Nephron progenitor cell (in vitro differentiated cells): ENCODE measurements at regions not wholly inside any gene's neighbourhood (a gene's known extent, or its start where the extent isn't known, plus 50 kb on each side); places are given as distances from the start of the nearest gene placed in this dataset.
A peak's percentile ranks its signal among the peaks of the same experiment; 100 is the strongest.

Experiments
- DNase-seq: peaks from one replicate; pipeline ENCODE4 v3.0.0; 2021
- H3K27ac Mint-ChIP-seq: 2 replicates; pipeline ENCODE4 v1.8.0; 2021; ENCODE audit warnings: mild to moderate bottlenecking, moderate library complexity, mixed read lengths
- H3K27me3 Mint-ChIP-seq: 2 replicates; pipeline ENCODE4 v1.8.0; 2021; ENCODE audit warnings: mild to moderate bottlenecking, low read depth, mixed read lengths; ENCODE audit not compliant: poor library complexity
- H3K36me3 Mint-ChIP-seq: 2 replicates; pipeline ENCODE4 v1.8.0; 2021; ENCODE audit warnings: low read depth, mixed read lengths
- H3K4me1 Mint-ChIP-seq: 2 replicates; pipeline ENCODE4 v1.8.0; 2021; ENCODE audit warnings: mixed read lengths
- H3K4me3 Mint-ChIP-seq: 2 replicates; pipeline ENCODE4 v1.8.0; 2021; ENCODE audit warnings: mild to moderate bottlenecking, moderate library complexity, mixed read lengths
- H3K9me3 Mint-ChIP-seq: 2 replicates; pipeline ENCODE4 v1.8.0; 2021; ENCODE audit warnings: mild to moderate bottlenecking, moderate library complexity, mixed read lengths
- CTCF ChIP-seq: fragments of 200-600 bp; sonication (generic); IDR thresholded peaks from 2 replicates; pipeline ENCODE4 v1.5.0; 2021; ENCODE audit warnings: antibody characterized with exemption

GRCh38 chr12:23193552-23193951 is 568.6 kb downstream of the ETNK1 start:
- peaks cover 7% of the 10 kb centered on the region for H3K4me1 Mint-ChIP-seq
- H3K27ac Mint-ChIP-seq = peak overlapping the region; percentile 48
- no peaks in the 10 kb centered on the region for H3K36me3 Mint-ChIP-seq
- no peak overlapping the region for H3K4me3 Mint-ChIP-seq
- no peak for TF ChIP-seq CTCF
- DNase-seq = no peak
- H3K27me3 Mint-ChIP-seq = no peaks in the 10 kb centered on the region
- H3K9me3 Mint-ChIP-seq = peaks cover 4% of the 10 kb centered on the region

DNA sequence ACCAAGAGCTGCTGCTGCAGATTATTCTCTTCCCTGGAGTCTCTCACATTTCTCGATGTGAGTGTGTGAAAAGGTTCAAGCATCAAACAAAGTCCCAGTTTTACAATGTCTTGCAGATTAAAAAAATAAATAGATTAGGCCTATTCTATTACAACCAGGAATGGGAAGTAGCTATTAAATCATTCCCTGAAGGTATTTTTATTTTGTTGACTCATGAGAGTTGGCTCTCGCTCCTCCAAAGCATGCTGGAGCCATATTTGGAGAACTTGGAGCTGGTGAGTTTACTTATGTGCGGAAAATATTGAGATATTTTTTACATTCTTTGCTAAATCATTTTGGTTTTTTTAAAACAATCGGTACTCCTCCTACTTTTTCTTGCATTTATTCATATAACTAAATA is 572.3 kb downstream of the ETNK1 start:
- no peak for TF ChIP-seq CTCF
- no peak for DNase-seq
- H3K4me3 Mint-ChIP-seq = no peak overlapping the region

DNA sequence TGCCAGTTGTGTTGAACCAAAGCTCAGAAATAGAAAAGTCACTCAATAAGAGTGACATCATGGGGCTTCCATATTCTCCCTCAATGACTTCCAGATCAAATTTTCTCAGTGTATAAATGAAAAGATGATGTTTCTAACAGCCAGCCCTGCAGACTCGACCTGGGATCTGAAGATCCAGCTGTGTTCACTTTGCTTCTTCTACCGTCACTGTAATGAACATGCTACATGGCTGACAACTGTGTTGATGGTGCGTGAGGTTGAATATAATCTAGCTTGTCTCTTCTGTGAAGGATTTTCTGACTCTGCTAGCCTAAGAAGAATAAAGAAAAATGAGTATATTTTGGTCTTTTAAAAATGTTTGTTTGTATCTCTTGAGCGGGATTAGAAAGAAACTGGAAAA is 577.8 kb downstream of the ETNK1 start:
- Mint-ChIP-seq H3K4me3 (no peak overlapping the region), H3K36me3 (no peaks in the 10 kb centered on the region), H3K4me1 (peaks cover 11% of the 10 kb centered on the region), H3K27me3 (no peaks in the 10 kb centered on the region), H3K27ac (no peak overlapping the region), H3K9me3 (peaks cover 22% of the 10 kb centered on the region)
- no peak for TF ChIP-seq CTCF
- DNase-seq = no peak

More for the DNA sequence above, 572.3 kb downstream of the ETNK1 start:
- Mint-ChIP-seq H3K27me3 (no peaks in the 10 kb centered on the region), H3K4me1 (peaks cover 18% of the 10 kb centered on the region), H3K9me3 (peaks cover 21% of the 10 kb centered on the region), H3K36me3 (no peaks in the 10 kb centered on the region), H3K27ac (no peak overlapping the region)

- H3K9me3 Mint-ChIP-seq = peaks cover 9% of the 10 kb centered on the region
- H3K4me1 Mint-ChIP-seq = peaks cover 11% of the 10 kb centered on the region
- DNase-seq = peak; percentile 14
- H3K36me3 Mint-ChIP-seq = no peaks in the 10 kb centered on the region
- no peak overlapping the region for H3K4me3 Mint-ChIP-seq
- no peaks in the 10 kb centered on the region for H3K27me3 Mint-ChIP-seq
- H3K27ac Mint-ChIP-seq = no peak overlapping the region
- peak; percentile 90 for TF ChIP-seq CTCF
Observed at GRCh38 chr12:23204933-23205778, 580.2 kb downstream of the ETNK1 start.

GRCh38 chr12:23209793-23210192 is 584.8 kb downstream of the ETNK1 start:
- Mint-ChIP-seq H3K27me3 (no peaks in the 10 kb centered on the region), H3K9me3 (peaks cover 18% of the 10 kb centered on the region), H3K4me1 (peaks cover 25% of the 10 kb centered on the region)

More at GRCh38 chr12:23209793-23210192, 584.8 kb downstream of the ETNK1 start:
- no peak for TF ChIP-seq CTCF
- H3K36me3 Mint-ChIP-seq = peaks cover 6% of the 10 kb centered on the region
- H3K27ac Mint-ChIP-seq = no peak overlapping the region
- H3K4me3 Mint-ChIP-seq = no peak overlapping the region
- no peak for DNase-seq
